Ecto neural progenitor cell (in vitro differentiated cells): ENCODE measurements at regions not wholly inside any gene's neighbourhood (a gene's known extent, or its start where the extent isn't known, plus 50 kb on each side); places are given as distances from the start of the nearest gene placed in this dataset.
A peak's percentile ranks its signal among the peaks of the same experiment; 100 is the strongest.
"Not testable (repeated sequence)": the region's sequence is repeated elsewhere in the genome, so short reads cannot be mapped to it uniquely, and the experiment has no call there.

Experiments
- DNase-seq: peaks from one replicate; pipeline ENCODE4 v3.0.0-alpha.2; 2018; ENCODE audit warnings: low spot score

GRCh38 chr4:66028668-66029067 is 358.4 kb upstream of the EPHA5 start:
- no peak for DNase-seq

GRCh38 chr4:66023061-66023460 is 352.8 kb upstream of the EPHA5 start:
- DNase-seq: no peak

- no peak for DNase-seq
These were observed 347.4 kb upstream of the EPHA5 start for GRCh38 chr4:66017671-66018070.

- no peak for DNase-seq
These were observed 346.0 kb upstream of the EPHA5 start for GRCh38 chr4:66016240-66016639.

GRCh38 chr4:66014146-66014765 is 344.0 kb upstream of the EPHA5 start:
- peak; percentile 63 for DNase-seq

GRCh38 chr4:66000510-66001117 is 330.3 kb upstream of the EPHA5 start:
- no peak for DNase-seq

GRCh38 chr4:65999518-65999871 is 329.2 kb upstream of the EPHA5 start:
- no peak for DNase-seq

GRCh38 chr4:65998807-65999517 is 328.7 kb upstream of the EPHA5 start:
- not testable (repeated sequence) for DNase-seq

- no peak for DNase-seq
These were observed 312.8 kb upstream of the EPHA5 start for GRCh38 chr4:65983061-65983460.

- DNase-seq: no peak
These were observed 306.0 kb upstream of the EPHA5 start for GRCh38 chr4:65976287-65976686.

GRCh38 chr4:65973186-65973585 is 302.9 kb upstream of the EPHA5 start:
- DNase-seq: no peak

- no peak for DNase-seq
These were observed 301.4 kb upstream of the EPHA5 start for GRCh38 chr4:65971686-65972085.

- DNase-seq: no peak
These were observed 298.7 kb upstream of the EPHA5 start for GRCh38 chr4:65968831-65969558.

GRCh38 chr4:65960751-65961150 is 290.5 kb upstream of the EPHA5 start:
- no peak for DNase-seq

- no peak for DNase-seq
These were observed 284.1 kb upstream of the EPHA5 start for GRCh38 chr4:65954416-65954815.

GRCh38 chr4:65951177-65951576 is 280.9 kb upstream of the EPHA5 start:
- no peak for DNase-seq

- no peak for DNase-seq
These were observed 272.8 kb upstream of the EPHA5 start for GRCh38 chr4:65943076-65943475.

- no peak for DNase-seq
These were observed 254.6 kb upstream of the EPHA5 start for GRCh38 chr4:65924843-65925242.

- DNase-seq: no peak
These were observed 253.3 kb upstream of the EPHA5 start for GRCh38 chr4:65923616-65924015.

GRCh38 chr4:65921180-65921579 is 250.9 kb upstream of the EPHA5 start:
- no peak for DNase-seq

- no peak for DNase-seq
These were observed 248.6 kb upstream of the EPHA5 start for GRCh38 chr4:65918872-65919271.

GRCh38 chr4:65918212-65918611 is 247.9 kb upstream of the EPHA5 start:
- no peak for DNase-seq

GRCh38 chr4:65917486-65917885 is 247.2 kb upstream of the EPHA5 start:
- DNase-seq: no peak
